Parathyroid adenoma (tissue), 2 donors: ENCODE measurements at regions not wholly inside any gene's neighbourhood (a gene's known extent, or its start where the extent isn't known, plus 50 kb on each side); places are given as distances from the start of the nearest gene placed in this dataset.

Source experiments
- H2AFZ ChIP-seq: fragments of 300-600 bp; sonication (generic); one replicate; pipeline ENCODE4 v1.7.0; 2017; ENCODE audit warnings: antibody characterized with exemption, mild to moderate bottlenecking
- H3K27ac ChIP-seq: fragments of 300-600 bp; sonication (generic); one replicate; pipeline ENCODE4 v1.7.0; 2017
- H3K27me3 ChIP-seq: fragments of 300-600 bp; sonication (generic); one replicate; pipeline ENCODE4 v1.7.0; 2017; ENCODE audit warnings: low read length; ENCODE audit not compliant: control insufficient read depth, insufficient read depth
- H3K36me3 ChIP-seq: fragments of 300-600 bp; sonication (generic); one replicate; pipeline ENCODE4 v1.7.0; 2017; ENCODE audit warnings: low read length; ENCODE audit not compliant: control insufficient read depth, insufficient read depth
- H3K4me1 ChIP-seq: fragments of 300-600 bp; sonication (generic); one replicate; pipeline ENCODE4 v1.7.0; 2017; ENCODE audit warnings: control low read depth
- H3K4me2 ChIP-seq: fragments of 300-600 bp; sonication (generic); one replicate; pipeline ENCODE4 v1.7.0; 2017; ENCODE audit warnings: low read length
- H3K4me3 ChIP-seq: fragments of 300-600 bp; sonication (generic); one replicate; pipeline ENCODE4 v1.7.0; 2017; ENCODE audit warnings: low read depth, low read length
- H3K79me2 ChIP-seq: fragments of 300-600 bp; sonication (generic); one replicate; pipeline ENCODE4 v1.7.0; 2017; ENCODE audit warnings: control low read depth
- H3K9ac ChIP-seq: fragments of 300-600 bp; sonication (generic); one replicate; pipeline ENCODE4 v1.7.0; 2017; ENCODE audit warnings: mild to moderate bottlenecking
- H3K9me3 ChIP-seq: fragments of 300-600 bp; sonication (generic); one replicate; pipeline ENCODE4 v1.7.0; 2017; ENCODE audit warnings: low read length; ENCODE audit not compliant: control insufficient read depth
- TF ChIP-seq, protein P1 (sequence below): fragments of 300-600 bp; sonication (generic); IDR thresholded peaks from one replicate; pipeline ENCODE4 v1.7.0; 2017; ENCODE audit warnings: antibody characterized with exemption, mild to moderate bottlenecking
- donor health status: primary hyperparathyroidism.

DNA sequence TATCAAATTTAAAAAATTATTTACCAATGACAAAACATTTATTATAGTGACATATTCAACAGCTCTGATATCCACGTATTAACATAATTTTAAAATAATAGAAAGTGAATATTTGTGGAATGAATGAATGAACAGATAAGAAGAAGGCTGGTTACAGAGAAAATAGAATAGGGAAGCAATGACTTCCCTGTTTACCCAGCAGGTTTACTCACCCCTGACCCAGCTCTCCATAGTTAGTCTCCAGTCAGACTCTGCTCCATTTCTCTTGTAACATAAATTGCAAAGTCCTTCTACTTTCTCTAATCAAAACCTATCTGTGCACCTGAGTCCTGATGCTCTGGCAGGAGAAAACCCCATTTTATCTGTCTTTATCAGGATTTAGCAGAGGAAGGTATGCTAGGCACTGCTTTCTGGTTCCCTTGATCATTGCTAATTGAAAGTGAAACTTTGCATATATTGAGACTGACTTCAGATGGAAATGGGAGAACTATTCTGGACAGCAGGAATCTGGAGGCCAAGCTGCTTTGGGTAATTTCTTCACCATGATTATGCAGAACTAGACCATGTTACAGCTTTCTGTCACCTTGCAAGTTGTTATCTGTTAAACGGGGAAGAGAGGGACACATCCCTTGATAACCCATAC, 363.0 kb downstream of the FAT4 start:
- no peak overlapping the region for H3K9ac ChIP-seq
- no peak overlapping the region for H3K4me3 ChIP-seq
- H3K79me2 ChIP-seq: no peaks in the 10 kb centered on the region
- no peaks in the 10 kb centered on the region for H3K27me3 ChIP-seq
- peaks cover 2% of the 10 kb centered on the region for H3K4me1 ChIP-seq
- H2AFZ ChIP-seq: no peak overlapping the region
- no peak overlapping the region for H3K4me2 ChIP-seq
- H3K36me3 ChIP-seq: no peaks in the 10 kb centered on the region
- H3K27ac ChIP-seq: no peak overlapping the region
- no peaks in the 10 kb centered on the region for H3K9me3 ChIP-seq
- TF ChIP-seq, protein P1, sequence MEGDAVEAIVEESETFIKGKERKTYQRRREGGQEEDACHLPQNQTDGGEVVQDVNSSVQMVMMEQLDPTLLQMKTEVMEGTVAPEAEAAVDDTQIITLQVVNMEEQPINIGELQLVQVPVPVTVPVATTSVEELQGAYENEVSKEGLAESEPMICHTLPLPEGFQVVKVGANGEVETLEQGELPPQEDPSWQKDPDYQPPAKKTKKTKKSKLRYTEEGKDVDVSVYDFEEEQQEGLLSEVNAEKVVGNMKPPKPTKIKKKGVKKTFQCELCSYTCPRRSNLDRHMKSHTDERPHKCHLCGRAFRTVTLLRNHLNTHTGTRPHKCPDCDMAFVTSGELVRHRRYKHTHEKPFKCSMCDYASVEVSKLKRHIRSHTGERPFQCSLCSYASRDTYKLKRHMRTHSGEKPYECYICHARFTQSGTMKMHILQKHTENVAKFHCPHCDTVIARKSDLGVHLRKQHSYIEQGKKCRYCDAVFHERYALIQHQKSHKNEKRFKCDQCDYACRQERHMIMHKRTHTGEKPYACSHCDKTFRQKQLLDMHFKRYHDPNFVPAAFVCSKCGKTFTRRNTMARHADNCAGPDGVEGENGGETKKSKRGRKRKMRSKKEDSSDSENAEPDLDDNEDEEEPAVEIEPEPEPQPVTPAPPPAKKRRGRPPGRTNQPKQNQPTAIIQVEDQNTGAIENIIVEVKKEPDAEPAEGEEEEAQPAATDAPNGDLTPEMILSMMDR: no peak

DNA sequence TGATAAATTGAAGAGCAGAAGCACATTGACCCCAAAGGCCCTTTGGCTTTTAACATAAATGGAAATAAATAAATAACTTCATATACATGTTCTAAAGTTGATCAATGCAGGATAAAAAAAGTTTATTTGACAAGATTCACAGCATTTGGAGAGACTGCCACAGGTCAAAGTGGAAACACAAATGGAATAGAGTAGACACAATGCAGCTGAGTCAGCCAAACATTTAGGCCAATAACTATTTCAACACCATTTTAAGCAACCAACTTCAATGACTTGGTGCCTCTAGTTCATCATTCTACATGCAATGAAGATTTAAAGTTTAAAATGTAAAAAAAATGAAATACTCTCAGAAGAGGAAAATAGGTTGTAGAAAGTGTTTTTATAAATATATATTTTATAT, 365.2 kb downstream of the FAT4 start:
- TF ChIP-seq, protein P1: no peak
- Histone ChIP-seq H3K36me3 (no peaks in the 10 kb centered on the region), H3K4me3 (no peak overlapping the region), H3K79me2 (no peaks in the 10 kb centered on the region), H2AFZ (no peak overlapping the region), H3K9me3 (no peaks in the 10 kb centered on the region), H3K4me2 (no peak overlapping the region), H3K4me1 (peaks cover 2% of the 10 kb centered on the region), H3K9ac (no peak overlapping the region), H3K27me3 (no peaks in the 10 kb centered on the region), H3K27ac (no peak overlapping the region)

DNA sequence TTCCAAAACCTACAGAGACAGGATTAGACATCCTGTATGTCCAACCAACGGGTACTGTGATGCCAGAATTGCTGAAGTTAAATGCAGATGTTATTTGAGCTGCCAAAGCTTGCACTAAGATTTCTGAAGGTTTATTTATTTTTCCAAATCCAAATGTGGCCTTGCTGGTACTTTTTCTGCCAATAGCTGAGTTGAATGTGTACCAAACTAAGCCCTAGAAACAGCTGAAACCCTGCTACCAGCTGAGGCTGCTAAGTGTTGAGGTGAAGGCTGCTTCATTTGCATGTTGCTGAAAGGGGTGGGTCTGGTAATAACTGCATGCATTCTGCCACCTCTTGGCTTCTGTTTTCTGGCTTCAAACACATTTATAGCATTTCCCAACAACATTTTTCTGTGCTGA, 366.5 kb downstream of the FAT4 start:
- Histone ChIP-seq H3K9ac (no peak overlapping the region), H3K27me3 (no peaks in the 10 kb centered on the region), H3K4me1 (peaks cover 2% of the 10 kb centered on the region), H2AFZ (no peak overlapping the region), H3K4me2 (no peak overlapping the region), H3K4me3 (no peak overlapping the region), H3K9me3 (no peaks in the 10 kb centered on the region), H3K79me2 (no peaks in the 10 kb centered on the region), H3K27ac (no peak overlapping the region), H3K36me3 (no peaks in the 10 kb centered on the region)
- TF ChIP-seq, protein P1: no peak

DNA sequence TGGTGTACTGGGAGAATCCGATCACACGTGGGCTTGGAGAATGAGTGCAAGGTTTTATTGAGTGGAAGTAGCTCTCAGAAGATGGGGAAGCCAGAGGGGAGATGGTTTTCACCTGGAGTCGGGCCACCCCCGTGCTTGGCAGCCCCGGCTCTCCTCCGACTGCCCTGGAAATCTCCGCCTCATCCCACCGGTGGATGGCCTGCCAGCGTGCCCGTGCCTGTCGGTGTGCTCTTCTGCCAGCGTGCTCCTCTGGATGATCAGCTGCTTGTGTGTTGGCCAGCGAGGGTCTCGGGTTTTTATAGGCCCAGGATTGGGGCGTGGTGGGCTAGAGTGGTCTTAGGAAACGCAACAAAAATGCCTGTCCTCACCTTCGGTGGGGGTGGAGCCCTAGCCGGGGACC, 368.0 kb downstream of the FAT4 start:
- no peaks in the 10 kb centered on the region for H3K27me3 ChIP-seq
- TF ChIP-seq, protein P1: no peak
- H3K4me2 ChIP-seq: no peak overlapping the region
- H3K9me3 ChIP-seq: no peaks in the 10 kb centered on the region
- H3K4me3 ChIP-seq: no peak overlapping the region
- no peak overlapping the region for H2AFZ ChIP-seq
- peaks cover 2% of the 10 kb centered on the region for H3K4me1 ChIP-seq
- no peak overlapping the region for H3K9ac ChIP-seq
- H3K27ac ChIP-seq: no peak overlapping the region
- H3K36me3 ChIP-seq: no peaks in the 10 kb centered on the region
- H3K79me2 ChIP-seq: no peaks in the 10 kb centered on the region

DNA sequence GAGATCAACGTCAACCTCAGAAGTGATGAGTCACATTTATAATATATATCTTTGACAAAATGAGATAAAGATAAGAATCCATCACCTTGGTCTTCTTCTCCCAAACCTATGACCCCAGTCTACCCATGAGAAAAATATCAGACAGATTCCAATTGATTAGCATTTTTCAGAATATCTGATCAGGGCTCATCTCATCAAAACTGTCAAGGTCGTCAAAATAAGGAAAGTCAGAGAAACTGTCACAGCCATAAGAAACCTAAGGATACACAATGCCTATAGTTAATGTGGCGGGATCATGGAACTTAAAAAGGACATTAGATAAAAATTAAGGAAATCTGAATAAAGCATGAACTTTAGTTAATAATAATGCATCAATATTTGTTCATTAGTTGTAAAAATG, 374.1 kb downstream of the FAT4 start:
- no peak overlapping the region for H3K9ac ChIP-seq
- TF ChIP-seq, protein P1: no peak

More for the DNA sequence above, 374.1 kb downstream of the FAT4 start:
- no peaks in the 10 kb centered on the region for H3K4me1 ChIP-seq
- H3K27me3 ChIP-seq: no peaks in the 10 kb centered on the region
- no peak overlapping the region for H2AFZ ChIP-seq
- no peaks in the 10 kb centered on the region for H3K36me3 ChIP-seq
- no peak overlapping the region for H3K27ac ChIP-seq
- H3K4me2 ChIP-seq: no peak overlapping the region
- H3K9me3 ChIP-seq: no peaks in the 10 kb centered on the region
- H3K79me2 ChIP-seq: no peaks in the 10 kb centered on the region
- H3K4me3 ChIP-seq: no peak overlapping the region
